Esophagus squamous epithelium (tissue), 5 donors: ENCODE measurements at regions not wholly inside any gene's neighbourhood (a gene's known extent, or its start where the extent isn't known, plus 50 kb on each side); places are given as distances from the start of the nearest gene placed in this dataset.

Experiments
- DNase-seq: peaks from one replicate; lab custom pipeline; 2025; lab: John Stamatoyannopoulos, UW
- H3K27ac ChIP-seq, 4 donors: fragments of 200-600 bp; sonication (generic); one replicate each; pipeline ENCODE4 v1.5.1; 2016 to 2019; ENCODE audit warnings: mild to moderate bottlenecking in 1 of 4
- H3K27me3 ChIP-seq, 4 donors: fragments of 200-600 bp; sonication (generic); 1 replicate in 3 of 4; 2 replicates in 1 of 4; pipeline versions ENCODE4 v1.5.1 to v1.6.0; 2017 to 2021; ENCODE audit warnings: antibody characterized with exemption in 1 of 4
- H3K36me3 ChIP-seq, 3 donors: fragments of 200-600 bp; sonication (generic); one replicate each; pipeline ENCODE4 v1.5.1; 2016 to 2019
- H3K4me1 ChIP-seq, 3 donors: fragments of 200-600 bp; sonication (generic); one replicate each; pipeline ENCODE4 v1.5.1; 2017 to 2019
- H3K4me3 ChIP-seq, 4 donors: fragments of 200-600 bp; sonication (generic); 1 replicate in 3 of 4; 2 replicates in 1 of 4; pipeline ENCODE4 v1.5.1; 2016 to 2019; ENCODE audit warnings: mild to moderate bottlenecking in 2 of 4, moderate library complexity in 1 of 4
- H3K9me3 ChIP-seq, 3 donors: fragments of 200-600 bp; sonication (generic); one replicate each; pipeline ENCODE4 v1.5.1; 2016 to 2019
- POLR2A ChIP-seq, 4 donors: fragments of 450-650 bp; IDR thresholded peaks; one replicate each; pipeline ENCODE4 v1.6.1; 2017; ENCODE audit warnings: antibody characterized with exemption in 4 of 4, mild to moderate bottlenecking in 4 of 4, moderate library complexity in 3 of 4
- WGBS, 2 donors: methylation state at CpG; one replicate each; pipeline ENCODE4 v1.1.5; 2018; 5-methylcytosine and 5-hydroxymethylcytosine counted together
- intact Hi-C: fragments of 100-400 bp; cut with DNase I; formaldehyde crosslinking; loops from one replicate; pipeline ENCODE4 v1.15.0; 2022
- TF ChIP-seq, protein P1 (sequence below), 6 experiments: fragments of 450-650 bp in 4 of 6; fragments of 200-600 bp in 2 of 6; sonication (generic) in 2 of 6; IDR thresholded peaks; one replicate each; pipeline ENCODE4 v1.5.1; 2016 to 2019; ENCODE audit warnings: antibody characterized with exemption in 6 of 6, mild to moderate bottlenecking in 4 of 6, moderate library complexity in 4 of 6
- donor health status: DM: yes; HTN: yes; CAD: no.

DNA sequence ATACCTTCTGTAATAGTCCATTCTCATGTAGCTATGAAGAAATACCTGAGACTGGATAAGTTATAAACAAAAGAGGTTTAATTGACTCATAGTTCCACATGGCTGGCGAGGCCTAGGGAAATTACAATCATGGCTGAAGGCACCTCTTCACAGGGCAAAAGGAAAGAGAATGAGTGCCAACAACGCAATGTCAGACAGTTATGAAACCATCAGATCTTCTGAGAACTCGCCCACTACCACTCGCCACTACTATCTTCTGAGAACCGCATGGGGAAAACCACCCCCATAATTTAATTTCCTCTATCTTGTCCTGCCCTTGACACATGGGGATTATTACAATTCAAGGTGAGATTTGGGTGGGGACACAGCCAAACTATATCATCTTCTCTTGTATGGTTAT is 406.8 kb upstream of the CBLB start:
- H3K4me3 ChIP-seq = no peak overlapping the region
- no peaks in the 10 kb centered on the region for H3K36me3 ChIP-seq
- DNase-seq = no peak
- no peaks in the 10 kb centered on the region for H3K9me3 ChIP-seq
- intact Hi-C loops = no loop called here
- TF ChIP-seq POLR2A (IDR thresholded peaks at IDR 0.05) = no peak
- TF ChIP-seq, protein P1, sequence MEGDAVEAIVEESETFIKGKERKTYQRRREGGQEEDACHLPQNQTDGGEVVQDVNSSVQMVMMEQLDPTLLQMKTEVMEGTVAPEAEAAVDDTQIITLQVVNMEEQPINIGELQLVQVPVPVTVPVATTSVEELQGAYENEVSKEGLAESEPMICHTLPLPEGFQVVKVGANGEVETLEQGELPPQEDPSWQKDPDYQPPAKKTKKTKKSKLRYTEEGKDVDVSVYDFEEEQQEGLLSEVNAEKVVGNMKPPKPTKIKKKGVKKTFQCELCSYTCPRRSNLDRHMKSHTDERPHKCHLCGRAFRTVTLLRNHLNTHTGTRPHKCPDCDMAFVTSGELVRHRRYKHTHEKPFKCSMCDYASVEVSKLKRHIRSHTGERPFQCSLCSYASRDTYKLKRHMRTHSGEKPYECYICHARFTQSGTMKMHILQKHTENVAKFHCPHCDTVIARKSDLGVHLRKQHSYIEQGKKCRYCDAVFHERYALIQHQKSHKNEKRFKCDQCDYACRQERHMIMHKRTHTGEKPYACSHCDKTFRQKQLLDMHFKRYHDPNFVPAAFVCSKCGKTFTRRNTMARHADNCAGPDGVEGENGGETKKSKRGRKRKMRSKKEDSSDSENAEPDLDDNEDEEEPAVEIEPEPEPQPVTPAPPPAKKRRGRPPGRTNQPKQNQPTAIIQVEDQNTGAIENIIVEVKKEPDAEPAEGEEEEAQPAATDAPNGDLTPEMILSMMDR (IDR thresholded peaks at IDR 0.05) = no peak
- no peaks in the 10 kb centered on the region for H3K4me1 ChIP-seq
- H3K27me3 ChIP-seq = no peaks in the 10 kb centered on the region
- 49 to 93% methylated on average over 3 to 5 of the region's 5 CpGs for WGBS, 2 donors
- H3K27ac ChIP-seq = no peak overlapping the region

DNA sequence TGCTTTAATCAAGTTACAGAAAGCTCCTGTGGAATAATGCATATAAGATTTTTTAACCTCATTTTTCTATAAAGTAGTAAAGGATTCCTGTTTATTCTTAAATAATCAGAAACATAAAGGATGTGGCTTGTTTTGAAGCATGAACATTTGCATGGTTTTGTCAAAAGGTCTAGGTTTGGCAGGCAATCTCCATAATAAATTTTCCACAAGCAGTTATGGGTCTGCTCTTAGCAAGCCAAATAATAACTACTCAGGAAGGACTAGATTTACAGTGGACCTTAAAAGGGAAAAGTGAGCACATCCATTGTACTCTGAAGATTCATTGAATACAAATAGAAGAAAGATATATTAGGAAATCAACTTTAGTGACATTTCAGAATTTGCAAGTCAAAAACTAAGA is 407.3 kb upstream of the CBLB start:
- Histone ChIP-seq H3K27me3 (no peaks in the 10 kb centered on the region), H3K4me1 (no peaks in the 10 kb centered on the region), H3K36me3 (no peaks in the 10 kb centered on the region), H3K9me3 (no peaks in the 10 kb centered on the region), H3K27ac (no peak overlapping the region), H3K4me3 (no peak overlapping the region)
- intact Hi-C loops = no loop called here
- TF ChIP-seq, protein P1 (IDR thresholded peaks at IDR 0.05) = no peak
- TF ChIP-seq POLR2A (IDR thresholded peaks at IDR 0.05) = no peak
- DNase-seq = no peak

DNA sequence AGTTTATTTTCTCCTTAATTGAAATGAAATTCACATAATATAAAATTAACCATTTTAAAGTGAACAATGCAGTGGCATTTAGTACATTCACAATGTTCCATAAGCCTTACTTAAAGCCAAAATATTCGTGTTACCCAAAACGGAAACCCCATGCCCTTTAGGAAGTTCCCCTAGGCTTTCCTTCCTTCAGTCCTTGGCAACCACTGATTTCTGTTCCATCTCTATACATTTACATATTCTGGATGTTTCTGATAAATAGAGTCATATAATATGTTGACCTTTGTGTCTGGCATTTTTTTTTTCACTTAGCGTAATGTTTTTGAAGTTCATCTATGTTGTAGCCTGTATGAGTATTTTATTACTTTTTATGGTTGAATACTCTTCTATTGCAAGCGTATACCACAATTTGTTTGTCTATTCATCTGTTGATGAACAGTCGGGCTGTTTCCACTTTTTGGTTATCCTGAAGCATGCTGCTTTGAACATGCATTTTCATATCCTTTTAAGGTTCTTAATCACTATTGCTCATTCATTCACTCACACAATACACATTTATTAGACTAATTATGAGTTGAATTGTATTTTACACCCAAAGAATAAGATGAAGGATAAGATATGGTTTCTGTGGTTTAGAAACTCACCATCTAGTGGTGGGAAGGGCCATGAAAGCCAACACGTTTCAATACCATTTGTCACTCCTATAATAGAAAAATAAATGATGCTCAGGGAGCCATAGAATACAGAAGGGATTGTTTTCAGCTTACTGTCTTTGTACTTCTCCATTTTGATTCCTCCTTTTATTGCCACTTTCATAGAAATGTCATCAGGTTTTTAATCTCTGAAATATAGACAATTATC is 408.2 kb upstream of the CBLB start:
- TF ChIP-seq, protein P1 (IDR thresholded peaks at IDR 0.05) = no peak
- TF ChIP-seq POLR2A (IDR thresholded peaks at IDR 0.05) = no peak
- H3K27me3 ChIP-seq = no peaks in the 10 kb centered on the region
- no peaks in the 10 kb centered on the region for H3K9me3 ChIP-seq
- no peak overlapping the region for H3K27ac ChIP-seq
- 66 to 70% methylated on average over 6 of the region's 6 CpGs for WGBS, 2 donors
- H3K4me1 ChIP-seq = no peaks in the 10 kb centered on the region
- H3K4me3 ChIP-seq = no peak overlapping the region
- no peaks in the 10 kb centered on the region for H3K36me3 ChIP-seq
- intact Hi-C loops = no loop called here
- no peak for DNase-seq

DNA sequence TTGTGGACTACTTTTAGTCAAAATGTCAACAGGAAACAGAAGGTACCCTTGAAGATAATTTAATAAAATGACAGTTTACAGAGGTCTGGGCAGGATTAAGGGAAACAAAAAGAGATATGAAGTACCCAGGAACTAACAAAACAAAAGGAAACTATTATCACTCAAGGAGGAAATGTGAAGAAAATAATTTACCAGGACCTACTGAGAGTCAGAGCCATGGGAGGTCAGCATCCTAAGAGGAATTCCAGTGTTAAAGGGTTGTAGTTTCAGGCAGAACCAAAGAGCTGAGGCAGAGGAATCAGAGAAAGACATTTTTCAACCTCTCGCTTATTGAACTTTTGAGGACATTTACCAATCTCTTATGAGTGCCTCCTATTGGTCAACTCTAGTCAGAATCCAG is 408.9 kb upstream of the CBLB start:
- Histone ChIP-seq H3K27me3 (no peaks in the 10 kb centered on the region), H3K4me1 (no peaks in the 10 kb centered on the region), H3K36me3 (no peaks in the 10 kb centered on the region), H3K27ac (no peak overlapping the region), H3K9me3 (no peaks in the 10 kb centered on the region), H3K4me3 (no peak overlapping the region)
- WGBS, 2 donors = 100% methylated on average over 1 of the region's 1 CpG
- DNase-seq = no peak
- intact Hi-C loops = no loop called here
- TF ChIP-seq, protein P1 (IDR thresholded peaks at IDR 0.05) = no peak
- TF ChIP-seq POLR2A (IDR thresholded peaks at IDR 0.05) = no peak

DNA sequence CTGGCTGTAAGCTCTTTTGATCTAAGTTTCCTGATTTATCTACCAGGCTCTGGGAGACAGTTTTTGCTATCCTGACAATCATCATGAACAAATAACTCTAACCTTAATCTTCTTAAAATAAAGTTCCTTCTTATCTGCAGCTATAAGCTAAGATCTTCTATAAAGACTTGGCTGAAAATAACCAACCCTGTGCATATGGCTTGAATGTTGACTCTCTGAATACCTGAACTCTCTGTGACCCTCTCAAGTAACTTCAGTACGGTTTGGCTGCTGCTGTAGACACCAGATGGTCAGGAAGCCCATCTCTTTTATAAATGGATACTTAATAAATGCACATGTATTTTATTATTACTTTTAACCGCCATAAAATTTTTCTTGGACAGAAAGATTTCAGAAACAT is 412.4 kb upstream of the CBLB start:
- no peak for DNase-seq
- Histone ChIP-seq H3K27ac (no peak overlapping the region), H3K27me3 (no peaks in the 10 kb centered on the region), H3K4me3 (no peak overlapping the region), H3K36me3 (no peaks in the 10 kb centered on the region), H3K9me3 (no peaks in the 10 kb centered on the region), H3K4me1 (no peaks in the 10 kb centered on the region)
- TF ChIP-seq POLR2A (IDR thresholded peaks at IDR 0.05) = no peak
- TF ChIP-seq, protein P1 (IDR thresholded peaks at IDR 0.05) = no peak
- 23 to 24% methylated on average over 2 of the region's 2 CpGs for WGBS, 2 donors
- intact Hi-C loops = no loop called here
